Esophagus squamous epithelium (tissue), 5 donors: ENCODE measurements at regions not wholly inside any gene's neighbourhood (a gene's known extent, or its start where the extent isn't known, plus 50 kb on each side); places are given as distances from the start of the nearest gene placed in this dataset.

Source experiments
- DNase-seq: peaks from one replicate; lab custom pipeline; 2025; lab: John Stamatoyannopoulos, UW
- H3K27ac ChIP-seq, 4 donors: fragments of 200-600 bp; sonication (generic); one replicate each; pipeline ENCODE4 v1.5.1; 2016 to 2019; ENCODE audit warnings: mild to moderate bottlenecking in 1 of 4
- H3K27me3 ChIP-seq, 4 donors: fragments of 200-600 bp; sonication (generic); 1 replicate in 3 of 4; 2 replicates in 1 of 4; pipeline versions ENCODE4 v1.5.1 to v1.6.0; 2017 to 2021; ENCODE audit warnings: antibody characterized with exemption in 1 of 4
- H3K36me3 ChIP-seq, 3 donors: fragments of 200-600 bp; sonication (generic); one replicate each; pipeline ENCODE4 v1.5.1; 2016 to 2019
- H3K4me1 ChIP-seq, 3 donors: fragments of 200-600 bp; sonication (generic); one replicate each; pipeline ENCODE4 v1.5.1; 2017 to 2019
- H3K4me3 ChIP-seq, 4 donors: fragments of 200-600 bp; sonication (generic); 1 replicate in 3 of 4; 2 replicates in 1 of 4; pipeline ENCODE4 v1.5.1; 2016 to 2019; ENCODE audit warnings: mild to moderate bottlenecking in 2 of 4, moderate library complexity in 1 of 4
- H3K9me3 ChIP-seq, 3 donors: fragments of 200-600 bp; sonication (generic); one replicate each; pipeline ENCODE4 v1.5.1; 2016 to 2019
- CTCF ChIP-seq, 6 experiments: fragments of 450-650 bp in 4 of 6; fragments of 200-600 bp in 2 of 6; sonication (generic) in 2 of 6; IDR thresholded peaks; one replicate each; pipeline ENCODE4 v1.5.1; 2016 to 2019; ENCODE audit warnings: antibody characterized with exemption in 6 of 6, mild to moderate bottlenecking in 4 of 6, moderate library complexity in 4 of 6
- POLR2A ChIP-seq, 4 donors: fragments of 450-650 bp; IDR thresholded peaks; one replicate each; pipeline ENCODE4 v1.6.1; 2017; ENCODE audit warnings: antibody characterized with exemption in 4 of 4, mild to moderate bottlenecking in 4 of 4, moderate library complexity in 3 of 4
- WGBS, 2 donors: methylation state at CpG; one replicate each; pipeline ENCODE4 v1.1.5; 2018; 5-methylcytosine and 5-hydroxymethylcytosine counted together
- intact Hi-C: fragments of 100-400 bp; cut with DNase I; formaldehyde crosslinking; loops from one replicate; pipeline ENCODE4 v1.15.0; 2022
- donor health status: DM: yes; HTN: yes; CAD: no.

GRCh38 chr6:163714179-163714578 is 299.7 kb downstream of the QKI start:
- H3K36me3 ChIP-seq = no peaks in the 10 kb centered on the region
- no peak overlapping the region for H3K27ac ChIP-seq
- H3K9me3 ChIP-seq = no peaks in the 10 kb centered on the region
- TF ChIP-seq POLR2A (IDR thresholded peaks at IDR 0.05) (no peak), CTCF (IDR thresholded peaks at IDR 0.05) (no peak)
- intact Hi-C loops = no loop called here
- DNase-seq = no peak
- WGBS, 2 donors = 83 to 90% methylated on average over 6 to 10 of the region's 10 CpGs
- peaks cover 0 to 7% (median 0%) of the 10 kb centered on the region in 4 donors for H3K27me3 ChIP-seq
- H3K4me3 ChIP-seq = no peak overlapping the region
- H3K4me1 ChIP-seq = peaks cover 6 to 40% (median 21%) of the 10 kb centered on the region in 3 donors

GRCh38 chr6:163712981-163713380 is 298.5 kb downstream of the QKI start:
- DNase-seq = no peak
- 72 to 84% methylated on average over 5 of the region's 8 CpGs for WGBS, 2 donors
- TF ChIP-seq CTCF (IDR thresholded peaks at IDR 0.05) = no peak
- TF ChIP-seq POLR2A (IDR thresholded peaks at IDR 0.05) = no peak
- intact Hi-C loops = no loop called here
- Histone ChIP-seq H3K27me3 (peaks cover 0 to 7% (median 0%) of the 10 kb centered on the region in 4 donors), H3K9me3 (no peaks in the 10 kb centered on the region), H3K36me3 (no peaks in the 10 kb centered on the region), H3K4me1 (peaks cover 6 to 43% (median 22%) of the 10 kb centered on the region in 3 donors), H3K4me3 (no peak overlapping the region), H3K27ac (peak overlapping the region in 3 of 4 donors; percentile 60 to 85 (median 75))

- no peak for DNase-seq
- H3K27ac ChIP-seq = peak overlapping the region in 3 of 4 donors; percentile 60 to 85 (median 75)
- H3K36me3 ChIP-seq = no peaks in the 10 kb centered on the region
- peaks cover 0 to 7% (median 0%) of the 10 kb centered on the region in 4 donors for H3K27me3 ChIP-seq
- H3K9me3 ChIP-seq = no peaks in the 10 kb centered on the region
- H3K4me1 ChIP-seq = peaks cover 6 to 46% (median 22%) of the 10 kb centered on the region in 3 donors
- intact Hi-C loops = no loop called here
- WGBS, 2 donors = 71 to 76% methylated on average over 5 to 6 of the region's 8 CpGs
- no peak for TF ChIP-seq CTCF (IDR thresholded peaks at IDR 0.05)
- no peak for TF ChIP-seq POLR2A (IDR thresholded peaks at IDR 0.05)
- H3K4me3 ChIP-seq = no peak overlapping the region
These were observed 298.0 kb downstream of the QKI start for GRCh38 chr6:163712566-163712961.

GRCh38 chr6:163711615-163712565 is 297.4 kb downstream of the QKI start:
- DNase-seq = no peak
- Histone ChIP-seq H3K27me3 (peaks cover 0 to 7% (median 0%) of the 10 kb centered on the region in 4 donors), H3K36me3 (no peaks in the 10 kb centered on the region), H3K4me1 (peaks cover 6 to 53% (median 22%) of the 10 kb centered on the region in 3 donors), H3K27ac (peak overlapping the region in 3 of 4 donors; percentile 63 to 85 (median 75)), H3K4me3 (no peak overlapping the region), H3K9me3 (no peaks in the 10 kb centered on the region)
- TF ChIP-seq CTCF (IDR thresholded peaks at IDR 0.05) = peak in 2 of 6 experiments; percentile 5 to 12
- no peak for TF ChIP-seq POLR2A (IDR thresholded peaks at IDR 0.05)
- intact Hi-C loops = no loop called here
- 62 to 63% methylated on average over 18 to 19 of the region's 24 CpGs for WGBS, 2 donors
